ENCODE measurements at regions not wholly inside any gene's neighbourhood (a gene's known extent, or its start where the extent isn't known, plus 50 kb on each side); places are given as distances from the start of the nearest gene placed in this dataset.

GRCh38 chr13:106232681-106233080 is 302.8 kb downstream of the EFNB2 start:
- Mint-ChIP-seq H3K4me1 (ENCODE audit: low read depth) (no peaks in the 10 kb centered on the region), H3K36me3 (no peaks in the 10 kb centered on the region), H3K27me3 (peaks cover 1% of the 10 kb centered on the region), H3K4me3 (no peak overlapping the region), H3K9me3 (ENCODE audit: low read depth) (peaks cover 3% of the 10 kb centered on the region), H3K27ac (no peak overlapping the region)

- H3K4me1 Mint-ChIP-seq (ENCODE audit: low read depth): no peaks in the 10 kb centered on the region
Measured at GRCh38 chr13:106230450-106230849, 305.0 kb downstream of the EFNB2 start.

GRCh38 chr13:106225126-106225525 is 310.3 kb downstream of the EFNB2 start:
- Mint-ChIP-seq H3K27me3 (peaks cover 5% of the 10 kb centered on the region), H3K36me3 (no peaks in the 10 kb centered on the region), H3K4me1 (ENCODE audit: low read depth) (no peaks in the 10 kb centered on the region), H3K4me3 (no peak overlapping the region), H3K9me3 (ENCODE audit: low read depth) (peaks cover 9% of the 10 kb centered on the region), H3K27ac (no peak overlapping the region)

More at GRCh38 chr13:106230450-106230849, 305.0 kb downstream of the EFNB2 start:
- peaks cover 5% of the 10 kb centered on the region for H3K27me3 Mint-ChIP-seq
- H3K27ac Mint-ChIP-seq: no peak overlapping the region
- H3K36me3 Mint-ChIP-seq: no peaks in the 10 kb centered on the region
- peaks cover 3% of the 10 kb centered on the region for H3K9me3 Mint-ChIP-seq (ENCODE audit: low read depth)
- H3K4me3 Mint-ChIP-seq: no peak overlapping the region

GRCh38 chr13:106220211-106220610 is 315.3 kb downstream of the EFNB2 start:
- H3K4me3 Mint-ChIP-seq: no peak overlapping the region
- no peaks in the 10 kb centered on the region for H3K4me1 Mint-ChIP-seq (ENCODE audit: low read depth)
- H3K27me3 Mint-ChIP-seq: no peaks in the 10 kb centered on the region
- H3K27ac Mint-ChIP-seq: no peak overlapping the region
- peaks cover 9% of the 10 kb centered on the region for H3K9me3 Mint-ChIP-seq (ENCODE audit: low read depth)
- H3K36me3 Mint-ChIP-seq: no peaks in the 10 kb centered on the region

GRCh38 chr13:106213028-106213757 is 322.3 kb downstream of the EFNB2 start:
- Mint-ChIP-seq H3K36me3 (no peaks in the 10 kb centered on the region), H3K27ac (no peak overlapping the region), H3K27me3 (no peaks in the 10 kb centered on the region), H3K4me1 (ENCODE audit: low read depth) (no peaks in the 10 kb centered on the region), H3K4me3 (no peak overlapping the region), H3K9me3 (ENCODE audit: low read depth) (no peaks in the 10 kb centered on the region)

- Mint-ChIP-seq H3K27ac (no peak overlapping the region), H3K9me3 (ENCODE audit: low read depth) (no peaks in the 10 kb centered on the region), H3K27me3 (no peaks in the 10 kb centered on the region)
Measured at GRCh38 chr13:106212386-106213010, 323.0 kb downstream of the EFNB2 start.

GRCh38 chr13:106210324-106210723 is 325.1 kb downstream of the EFNB2 start:
- Mint-ChIP-seq H3K4me1 (ENCODE audit: low read depth) (no peaks in the 10 kb centered on the region), H3K9me3 (ENCODE audit: low read depth) (no peaks in the 10 kb centered on the region), H3K27ac (no peak overlapping the region), H3K4me3 (no peak overlapping the region), H3K36me3 (no peaks in the 10 kb centered on the region), H3K27me3 (no peaks in the 10 kb centered on the region)

More at GRCh38 chr13:106212386-106213010, 323.0 kb downstream of the EFNB2 start:
- no peak overlapping the region for H3K4me3 Mint-ChIP-seq
- H3K36me3 Mint-ChIP-seq: no peaks in the 10 kb centered on the region
- no peaks in the 10 kb centered on the region for H3K4me1 Mint-ChIP-seq (ENCODE audit: low read depth)

GRCh38 chr13:106205871-106206270 is 329.6 kb downstream of the EFNB2 start:
- H3K27ac Mint-ChIP-seq: no peak overlapping the region
- no peaks in the 10 kb centered on the region for H3K36me3 Mint-ChIP-seq
- H3K4me3 Mint-ChIP-seq: no peak overlapping the region
- H3K27me3 Mint-ChIP-seq: no peaks in the 10 kb centered on the region
- no peaks in the 10 kb centered on the region for H3K9me3 Mint-ChIP-seq (ENCODE audit: low read depth)
- no peaks in the 10 kb centered on the region for H3K4me1 Mint-ChIP-seq (ENCODE audit: low read depth)

- H3K4me1 Mint-ChIP-seq (ENCODE audit: low read depth): no peaks in the 10 kb centered on the region
- no peak overlapping the region for H3K27ac Mint-ChIP-seq
- H3K27me3 Mint-ChIP-seq: no peaks in the 10 kb centered on the region
- no peak overlapping the region for H3K4me3 Mint-ChIP-seq
- H3K9me3 Mint-ChIP-seq (ENCODE audit: low read depth): peaks cover 4% of the 10 kb centered on the region
- H3K36me3 Mint-ChIP-seq: no peaks in the 10 kb centered on the region
Measured at GRCh38 chr13:106197496-106197895, 338.0 kb downstream of the EFNB2 start.

- H3K36me3 Mint-ChIP-seq: no peaks in the 10 kb centered on the region
- no peaks in the 10 kb centered on the region for H3K27me3 Mint-ChIP-seq
- no peaks in the 10 kb centered on the region for H3K9me3 Mint-ChIP-seq (ENCODE audit: low read depth)
- no peak overlapping the region for H3K4me3 Mint-ChIP-seq
- H3K4me1 Mint-ChIP-seq (ENCODE audit: low read depth): no peaks in the 10 kb centered on the region
- H3K27ac Mint-ChIP-seq: no peak overlapping the region
Measured at GRCh38 chr13:106187501-106188095, 347.9 kb downstream of the EFNB2 start.

- Mint-ChIP-seq H3K27ac (no peak overlapping the region), H3K36me3 (no peaks in the 10 kb centered on the region), H3K27me3 (no peaks in the 10 kb centered on the region), H3K9me3 (ENCODE audit: low read depth) (no peaks in the 10 kb centered on the region), H3K4me1 (ENCODE audit: low read depth) (no peaks in the 10 kb centered on the region), H3K4me3 (no peak overlapping the region)
Measured at GRCh38 chr13:106187101-106187500, 348.4 kb downstream of the EFNB2 start.

GRCh38 chr13:106186366-106187030 is 349.0 kb downstream of the EFNB2 start:
- no peaks in the 10 kb centered on the region for H3K9me3 Mint-ChIP-seq (ENCODE audit: low read depth)
- peaks cover 3% of the 10 kb centered on the region for H3K27me3 Mint-ChIP-seq
- no peak overlapping the region for H3K4me3 Mint-ChIP-seq
- no peaks in the 10 kb centered on the region for H3K4me1 Mint-ChIP-seq (ENCODE audit: low read depth)
- H3K36me3 Mint-ChIP-seq: no peaks in the 10 kb centered on the region
- H3K27ac Mint-ChIP-seq: no peak overlapping the region

- H3K27me3 Mint-ChIP-seq: peaks cover 3% of the 10 kb centered on the region
- H3K9me3 Mint-ChIP-seq (ENCODE audit: low read depth): no peaks in the 10 kb centered on the region
- H3K4me3 Mint-ChIP-seq: no peak overlapping the region
- H3K27ac Mint-ChIP-seq: no peak overlapping the region
- no peaks in the 10 kb centered on the region for H3K4me1 Mint-ChIP-seq (ENCODE audit: low read depth)
- H3K36me3 Mint-ChIP-seq: no peaks in the 10 kb centered on the region
Measured at GRCh38 chr13:106184790-106185189, 350.7 kb downstream of the EFNB2 start.

- H3K4me3 Mint-ChIP-seq: no peak overlapping the region
- no peaks in the 10 kb centered on the region for H3K36me3 Mint-ChIP-seq
- no peak overlapping the region for H3K27ac Mint-ChIP-seq
- H3K27me3 Mint-ChIP-seq: peaks cover 3% of the 10 kb centered on the region
- H3K9me3 Mint-ChIP-seq (ENCODE audit: low read depth): no peaks in the 10 kb centered on the region
- H3K4me1 Mint-ChIP-seq (ENCODE audit: low read depth): no peaks in the 10 kb centered on the region
Measured at GRCh38 chr13:106183410-106184065, 351.9 kb downstream of the EFNB2 start.

- peaks cover 3% of the 10 kb centered on the region for H3K27me3 Mint-ChIP-seq
- H3K4me1 Mint-ChIP-seq (ENCODE audit: low read depth): no peaks in the 10 kb centered on the region
- no peaks in the 10 kb centered on the region for H3K36me3 Mint-ChIP-seq
- H3K27ac Mint-ChIP-seq: no peak overlapping the region
- H3K9me3 Mint-ChIP-seq (ENCODE audit: low read depth): no peaks in the 10 kb centered on the region
- no peak overlapping the region for H3K4me3 Mint-ChIP-seq
Measured at GRCh38 chr13:106182404-106182803, 353.1 kb downstream of the EFNB2 start.
